SK-N-MC (cell line): ENCODE measurements at regions not wholly inside any gene's neighbourhood (a gene's known extent, or its start where the extent isn't known, plus 50 kb on each side); places are given as distances from the start of the nearest gene placed in this dataset.

Experiments used
- EZH2 ChIP-seq: fragments of 200-600 bp; sonication (generic); IDR thresholded peaks from one replicate; pipeline ENCODE4 v1.6.1; 2017; ENCODE audit warnings: antibody characterized with exemption
- FOXP2 ChIP-seq: optimal IDR thresholded peaks from 2 replicates; pipeline ENCODE3; 2011; ENCODE audit warnings: mild to moderate bottlenecking, moderate library complexity; ENCODE audit not compliant: insufficient read depth; ENCODE audit errors: extremely low read length, control extremely low read depth
- POLR2AphosphoS5 ChIP-seq: IDR thresholded peaks from 2 replicates; pipeline ENCODE4 v1.6.1; 2012; ENCODE audit warnings: mild to moderate bottlenecking, low read depth, low read length, borderline replicate concordance

DNA sequence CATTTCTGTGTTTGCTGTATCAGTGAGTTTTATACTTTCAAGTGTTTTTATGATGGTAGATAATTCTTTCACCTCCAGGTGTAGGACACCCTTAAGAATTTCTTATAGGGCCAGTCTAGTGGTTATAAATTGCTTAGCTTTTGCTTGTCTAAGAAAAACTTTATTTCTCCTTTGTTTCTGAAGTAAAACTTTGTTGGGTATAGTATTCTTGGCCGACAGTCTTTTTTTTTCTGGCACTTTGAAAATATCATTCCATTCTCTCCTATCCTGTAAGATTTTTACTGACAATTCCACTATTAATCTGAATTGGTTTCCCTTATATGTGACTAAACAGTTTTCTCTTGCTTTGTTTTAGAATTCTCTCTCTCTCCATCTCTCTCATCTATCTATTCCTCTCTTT lies 118.7 kb upstream of the LRRTM4 start:
- TF ChIP-seq POLR2AphosphoS5, result no peak
- no peak for TF ChIP-seq EZH2
- TF ChIP-seq FOXP2, result no peak
